Skeletal muscle tissue (tissue), 3 donors: ENCODE measurements at regions not wholly inside any gene's neighbourhood (a gene's known extent, or its start where the extent isn't known, plus 50 kb on each side); places are given as distances from the start of the nearest gene placed in this dataset.

ENCODE experiments used
- H3K27ac ChIP-seq: one replicate; pipeline ENCODE4 v1.7.0; 2013; ENCODE audit warnings: mild to moderate bottlenecking, low read depth, low read length, inconsistent platforms
- H3K27me3 ChIP-seq, 3 donors: one replicate each; pipeline ENCODE4 v1.7.0; 2013; ENCODE audit warnings: low read length in 3 of 3; ENCODE audit not compliant: control insufficient read depth in 3 of 3, insufficient read depth in 3 of 3
- H3K36me3 ChIP-seq, 3 donors: one replicate each; pipeline ENCODE4 v1.7.0; 2013; ENCODE audit warnings: low read length in 3 of 3; ENCODE audit not compliant: control insufficient read depth in 3 of 3, insufficient read depth in 3 of 3
- H3K4me1 ChIP-seq, 3 donors: one replicate each; pipeline ENCODE4 v1.7.0; 2013; ENCODE audit warnings: low read length in 3 of 3, mild to moderate bottlenecking in 3 of 3; ENCODE audit not compliant: control insufficient read depth in 3 of 3, insufficient read depth in 3 of 3
- H3K4me3 ChIP-seq, 3 donors: one replicate each; pipeline ENCODE4 v1.7.0; 2013; ENCODE audit warnings: low read length in 3 of 3
- H3K9ac ChIP-seq, 3 donors: one replicate each; pipeline ENCODE4 v1.7.0; 2013; ENCODE audit warnings: low read length in 3 of 3, mild to moderate bottlenecking in 3 of 3, moderate library complexity in 2 of 3, low read depth in 1 of 3
- H3K9me3 ChIP-seq, 3 donors: one replicate each; pipeline ENCODE4 v1.7.0; 2013; ENCODE audit warnings: low read length in 3 of 3; ENCODE audit not compliant: control insufficient read depth in 3 of 3
- donor health status: Osteomylitis.

DNA sequence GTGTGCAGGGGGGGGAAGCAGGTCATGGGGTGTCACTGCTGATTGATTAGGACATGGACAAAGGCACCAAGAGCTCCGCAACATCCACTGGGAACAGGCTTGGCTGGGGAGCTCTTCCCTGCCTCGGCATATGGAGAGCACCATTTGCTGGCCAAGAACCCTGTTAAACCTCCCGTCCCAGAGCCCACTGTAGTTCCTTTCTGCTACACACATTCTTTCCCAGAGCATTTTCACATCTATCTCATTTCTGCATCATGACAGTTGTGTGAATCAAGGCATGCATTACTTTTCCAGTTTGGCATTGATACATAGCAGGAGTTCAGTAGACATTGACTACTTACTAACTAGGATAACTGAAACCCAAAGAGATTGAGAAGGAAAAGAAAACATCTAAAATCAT, 333.4 kb upstream of the B3GAT1 start:
- no peak overlapping the region for H3K9ac ChIP-seq
- no peak overlapping the region for H3K27ac ChIP-seq
- no peaks in the 10 kb centered on the region for H3K36me3 ChIP-seq
- peaks cover 0 to 7% (median 3%) of the 10 kb centered on the region in 3 donors for H3K9me3 ChIP-seq
- H3K27me3 ChIP-seq: peaks cover 0 to 14% (median 11%) of the 10 kb centered on the region in 3 donors
- no peak overlapping the region for H3K4me3 ChIP-seq
- H3K4me1 ChIP-seq: no peaks in the 10 kb centered on the region

DNA sequence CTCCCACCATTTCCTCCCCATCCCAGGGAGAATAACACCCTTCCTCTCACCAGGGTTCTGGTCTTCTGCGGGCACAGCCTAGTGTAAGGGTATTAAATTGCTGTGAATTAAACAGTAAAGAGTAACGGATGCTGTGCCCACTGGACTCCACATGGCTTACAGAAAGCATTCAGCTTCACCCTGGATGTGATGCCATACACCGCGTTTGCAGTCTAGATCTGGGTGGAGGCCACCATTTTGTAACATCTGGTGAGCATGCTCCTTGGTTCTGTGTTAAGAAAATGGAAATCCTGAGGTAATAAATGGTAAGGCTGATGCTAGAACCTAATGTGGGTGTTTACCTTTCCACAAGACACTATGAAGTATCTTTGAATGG, 331.8 kb upstream of the B3GAT1 start:
- H3K9me3 ChIP-seq: peaks cover 3 to 7% (median 3%) of the 10 kb centered on the region in 3 donors
- H3K36me3 ChIP-seq: no peaks in the 10 kb centered on the region
- H3K27me3 ChIP-seq: peaks cover 10 to 14% (median 14%) of the 10 kb centered on the region in 3 donors
- no peak overlapping the region for H3K9ac ChIP-seq
- H3K4me3 ChIP-seq: no peak overlapping the region
- H3K27ac ChIP-seq: no peak overlapping the region
- no peaks in the 10 kb centered on the region for H3K4me1 ChIP-seq

DNA sequence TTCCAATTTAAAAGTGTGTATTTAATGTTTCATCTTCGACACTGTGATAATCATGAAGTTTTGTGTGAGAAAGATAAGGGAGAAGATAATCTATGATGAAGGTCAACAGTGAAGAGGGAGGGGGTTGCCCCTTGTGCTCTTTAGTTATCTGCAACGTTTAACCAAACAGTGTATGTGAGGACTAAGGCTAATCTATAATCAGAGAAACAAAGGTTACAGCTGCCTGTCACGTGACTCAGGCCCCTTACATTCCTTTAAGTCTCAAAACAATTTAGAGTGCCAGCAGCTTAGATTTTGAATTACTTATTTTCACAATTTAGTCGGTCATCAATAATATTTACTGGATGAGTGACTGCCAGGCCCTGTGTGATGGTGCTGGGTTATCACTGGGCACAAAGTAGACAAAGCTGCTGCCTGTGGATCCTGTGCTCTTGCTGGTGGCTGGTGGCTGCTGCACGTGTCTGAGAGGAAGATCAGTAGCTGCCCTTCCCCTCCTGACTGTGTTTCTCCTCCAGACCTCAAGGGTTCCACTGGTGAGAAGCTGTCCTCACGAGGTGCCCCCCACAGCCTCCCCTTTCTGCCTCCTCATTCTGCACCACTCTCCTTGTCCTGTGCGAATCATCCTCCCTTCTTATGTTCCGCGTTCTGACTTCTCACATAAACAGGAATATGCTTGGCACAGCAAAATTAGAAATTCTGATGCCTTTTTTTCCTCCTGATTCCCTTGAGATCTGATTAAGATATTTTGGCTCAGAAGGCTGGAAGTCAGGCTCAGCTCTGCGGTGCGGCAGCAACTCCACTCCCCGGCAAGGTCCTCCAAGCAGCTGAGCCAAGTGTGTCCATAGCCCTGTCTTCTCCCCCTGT, 331.1 kb upstream of the B3GAT1 start:
- Histone ChIP-seq H3K9ac (no peak overlapping the region), H3K9me3 (peaks cover 2 to 3% (median 3%) of the 10 kb centered on the region in 3 donors), H3K4me3 (no peak overlapping the region), H3K27me3 (peaks cover 10 to 17% (median 14%) of the 10 kb centered on the region in 3 donors), H3K4me1 (no peaks in the 10 kb centered on the region), H3K27ac (no peak overlapping the region), H3K36me3 (no peaks in the 10 kb centered on the region)

DNA sequence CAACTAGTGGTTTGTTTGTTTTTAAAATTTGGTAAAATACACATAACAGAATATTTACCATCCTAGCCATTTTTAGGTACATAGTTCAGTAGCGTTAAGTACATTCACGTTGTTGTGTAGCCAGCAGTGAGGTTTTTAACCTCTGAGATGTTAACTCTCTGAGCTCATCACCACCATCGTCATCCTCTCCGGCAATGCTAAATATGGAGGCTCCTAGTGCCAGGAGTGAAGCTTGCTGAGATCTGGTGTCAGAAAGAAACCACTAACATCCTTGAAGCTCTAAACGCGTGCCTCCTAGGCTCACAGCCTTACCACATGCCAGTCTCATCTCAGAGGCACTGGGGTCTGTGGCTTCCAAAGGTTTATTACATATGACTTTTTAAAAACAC, 330.2 kb upstream of the B3GAT1 start:
- no peaks in the 10 kb centered on the region for H3K36me3 ChIP-seq
- peaks cover 0 to 3% (median 2%) of the 10 kb centered on the region in 3 donors for H3K9me3 ChIP-seq
- no peak overlapping the region for H3K27ac ChIP-seq
- H3K4me1 ChIP-seq: no peaks in the 10 kb centered on the region
- no peak overlapping the region for H3K4me3 ChIP-seq
- H3K9ac ChIP-seq: no peak overlapping the region
- H3K27me3 ChIP-seq: peaks cover 10 to 22% (median 14%) of the 10 kb centered on the region in 3 donors

DNA sequence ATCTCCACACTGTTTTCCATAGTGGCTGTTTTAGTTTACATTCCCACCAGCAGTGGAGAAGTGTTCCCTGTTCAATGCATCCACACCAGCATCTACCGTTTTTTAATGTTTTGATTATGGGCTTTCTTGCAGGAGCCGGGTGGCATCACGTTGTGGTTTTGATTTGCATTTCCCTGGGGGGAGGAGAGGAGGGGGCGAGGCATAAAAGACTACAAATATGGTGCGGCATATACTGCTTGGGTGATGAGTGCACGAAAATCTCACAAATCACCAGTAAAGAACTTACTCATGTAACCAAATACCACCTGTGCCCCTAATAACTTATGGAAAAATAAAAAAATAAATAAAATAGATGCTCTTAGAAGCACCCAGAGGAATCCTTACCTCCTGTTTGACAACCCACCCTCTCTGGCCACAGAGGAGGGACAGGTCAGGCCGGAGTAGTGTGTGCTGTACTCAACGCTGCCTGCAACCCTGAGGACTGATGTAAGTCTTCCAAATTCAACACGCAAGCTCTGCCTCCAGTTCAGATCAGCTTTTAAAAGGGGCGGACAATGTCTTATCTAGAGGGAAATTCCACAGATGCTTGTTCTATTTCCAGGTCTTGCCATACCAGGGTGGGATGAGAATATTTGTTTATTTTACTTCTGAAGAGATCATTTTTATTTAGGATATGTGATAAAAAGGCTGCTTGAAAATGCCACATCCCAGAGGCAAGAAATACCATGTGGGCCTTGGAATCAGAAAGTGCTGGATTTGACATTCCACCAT, 329.6 kb upstream of the B3GAT1 start:
- no peak overlapping the region for H3K9ac ChIP-seq
- no peaks in the 10 kb centered on the region for H3K36me3 ChIP-seq
- H3K4me1 ChIP-seq: no peaks in the 10 kb centered on the region
- H3K27ac ChIP-seq: no peak overlapping the region
- H3K9me3 ChIP-seq: peaks cover 0 to 3% (median 0%) of the 10 kb centered on the region in 3 donors
- H3K4me3 ChIP-seq: no peak overlapping the region
- H3K27me3 ChIP-seq: peaks cover 10 to 24% (median 14%) of the 10 kb centered on the region in 3 donors

DNA sequence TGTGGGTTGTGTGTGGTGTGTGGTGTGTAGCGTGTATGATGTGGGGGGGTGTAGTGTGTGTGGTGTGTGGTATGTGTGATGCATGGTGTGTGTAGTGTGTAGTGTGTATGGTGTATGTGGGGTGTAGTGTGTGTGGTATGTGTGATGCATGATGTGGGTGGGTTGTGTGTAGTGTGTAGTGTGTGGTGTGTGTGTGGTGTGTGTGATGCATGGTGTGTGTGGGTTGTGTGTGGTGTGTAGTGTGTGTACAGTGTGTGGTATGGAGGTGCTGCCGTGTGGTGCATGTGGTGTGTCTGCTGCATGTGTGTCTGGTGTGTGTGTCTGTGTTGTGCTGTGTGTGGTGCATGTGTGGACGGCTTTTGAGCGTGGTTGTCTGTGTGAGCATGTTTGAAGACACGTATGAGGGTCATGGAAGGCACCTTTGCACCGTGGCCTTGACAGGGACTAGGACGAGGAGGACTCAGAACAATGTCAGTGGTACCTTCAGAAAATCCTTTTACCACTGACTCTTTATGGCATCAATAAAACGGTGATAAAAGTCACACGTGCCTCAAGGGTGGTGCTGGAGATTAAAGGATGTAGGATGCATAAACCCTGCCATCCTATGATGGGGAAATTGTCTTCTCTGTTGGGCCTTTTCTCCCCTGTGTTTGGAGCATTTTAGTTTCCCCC, 328.7 kb upstream of the B3GAT1 start:
- no peak overlapping the region for H3K4me3 ChIP-seq
- H3K9me3 ChIP-seq: peaks cover 0 to 3% (median 0%) of the 10 kb centered on the region in 3 donors
- no peaks in the 10 kb centered on the region for H3K4me1 ChIP-seq
- H3K27ac ChIP-seq: no peak overlapping the region
- no peak overlapping the region for H3K9ac ChIP-seq
- H3K27me3 ChIP-seq: peaks cover 10 to 32% (median 14%) of the 10 kb centered on the region in 3 donors
- no peaks in the 10 kb centered on the region for H3K36me3 ChIP-seq

DNA sequence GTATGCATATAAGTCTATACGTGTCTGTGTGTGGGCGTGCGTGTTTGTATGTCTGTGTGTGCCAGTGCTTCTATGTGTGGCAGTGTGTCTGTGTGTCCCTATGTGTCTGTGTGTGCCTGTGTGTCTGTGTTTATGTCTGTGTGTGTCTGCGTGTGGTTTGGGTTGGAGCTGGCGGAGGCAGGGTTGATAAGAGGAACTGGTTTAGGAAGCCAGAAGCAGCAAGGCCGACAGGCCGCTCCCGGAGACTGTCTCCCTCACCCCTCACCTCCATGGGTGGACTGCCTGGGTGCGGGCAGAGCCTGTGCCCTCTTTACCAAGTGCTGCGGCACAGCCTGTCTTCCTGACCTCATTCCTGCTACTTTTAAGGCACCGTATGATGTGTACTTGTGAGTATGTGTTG, 327.1 kb upstream of the B3GAT1 start:
- peaks cover 10 to 29% (median 11%) of the 10 kb centered on the region in 3 donors for H3K27me3 ChIP-seq
- peaks cover 0 to 3% (median 0%) of the 10 kb centered on the region in 3 donors for H3K9me3 ChIP-seq
- no peaks in the 10 kb centered on the region for H3K36me3 ChIP-seq
- no peak overlapping the region for H3K4me3 ChIP-seq
- H3K27ac ChIP-seq: no peak overlapping the region
- H3K4me1 ChIP-seq: no peaks in the 10 kb centered on the region
- H3K9ac ChIP-seq: no peak overlapping the region

DNA sequence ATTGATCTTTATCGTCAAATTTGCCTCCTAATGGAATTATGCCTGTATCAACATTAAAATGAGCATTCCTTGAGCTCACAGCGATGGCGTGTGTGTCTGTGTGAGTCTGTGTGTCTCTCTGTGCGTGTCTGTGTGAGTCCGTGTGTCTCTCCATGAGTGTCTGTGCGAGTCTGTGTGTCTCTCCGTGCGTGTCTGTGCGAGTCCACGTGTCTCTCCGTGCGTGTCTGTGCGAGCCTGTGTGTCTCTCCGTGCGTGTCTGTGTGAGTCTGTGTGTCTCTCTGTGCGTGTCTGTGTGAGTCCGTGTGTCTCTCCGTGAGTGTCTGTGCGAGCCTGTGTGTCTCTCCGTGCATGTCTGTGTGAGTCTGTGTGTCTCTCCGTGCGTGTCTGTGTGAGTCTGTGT, 326.5 kb upstream of the B3GAT1 start:
- H3K9ac ChIP-seq: no peak overlapping the region
- no peak overlapping the region for H3K4me3 ChIP-seq
- peaks cover 0 to 3% (median 0%) of the 10 kb centered on the region in 3 donors for H3K9me3 ChIP-seq
- no peaks in the 10 kb centered on the region for H3K4me1 ChIP-seq
- H3K36me3 ChIP-seq: no peaks in the 10 kb centered on the region
- no peak overlapping the region for H3K27ac ChIP-seq
- H3K27me3 ChIP-seq: peaks cover 6 to 28% (median 10%) of the 10 kb centered on the region in 3 donors

DNA sequence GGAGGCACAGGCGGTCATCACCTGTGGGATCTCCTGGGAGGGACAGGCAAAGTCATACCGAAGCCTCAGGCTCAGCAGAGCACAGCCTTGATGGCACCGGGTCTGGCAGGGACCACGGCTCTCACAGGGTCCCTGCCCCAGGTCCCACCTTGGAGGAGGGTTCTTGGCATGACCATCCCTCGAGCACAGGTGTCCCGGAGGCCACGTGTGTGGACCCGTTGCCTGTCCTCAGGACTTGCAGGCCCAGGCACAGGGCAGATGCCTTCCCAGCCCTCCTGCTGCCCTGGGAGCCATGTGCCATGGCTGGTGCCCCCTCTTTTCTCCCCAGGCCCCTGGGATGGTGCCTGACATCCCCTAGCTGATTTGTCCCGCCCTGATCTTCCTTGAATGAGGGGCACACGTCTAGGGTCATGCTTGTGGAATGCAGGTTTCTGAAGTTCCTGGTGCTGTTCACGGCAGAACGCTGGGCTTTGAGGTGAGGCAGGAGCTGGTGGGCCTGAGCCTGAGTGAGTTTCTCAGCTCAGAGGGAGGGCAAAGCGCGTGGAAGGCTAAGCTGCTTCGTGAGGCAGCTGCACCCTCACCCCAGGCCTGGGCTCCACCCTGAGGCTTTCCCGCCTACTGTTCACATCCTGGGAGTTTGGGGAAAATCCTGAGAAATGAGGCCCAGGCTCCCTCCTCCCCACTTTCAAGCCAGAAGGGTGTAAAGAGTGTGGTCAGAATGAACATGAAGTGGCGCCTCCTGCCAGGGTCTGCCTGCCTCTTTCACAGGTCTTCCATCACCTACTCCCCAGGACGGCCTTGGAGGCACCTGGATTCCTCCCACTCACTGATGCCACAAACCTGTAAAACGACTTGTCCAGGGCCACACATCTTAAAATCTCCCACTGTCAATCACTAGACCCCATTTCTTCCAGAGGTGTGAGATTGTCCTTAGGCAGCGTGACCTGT, 325.8 kb upstream of the B3GAT1 start:
- no peak overlapping the region for H3K27ac ChIP-seq
- no peaks in the 10 kb centered on the region for H3K36me3 ChIP-seq
- no peak overlapping the region for H3K9ac ChIP-seq
- H3K9me3 ChIP-seq: peaks cover 0 to 3% (median 0%) of the 10 kb centered on the region in 3 donors
- peaks cover 0 to 30% (median 10%) of the 10 kb centered on the region in 3 donors for H3K27me3 ChIP-seq
- H3K4me3 ChIP-seq: no peak overlapping the region
- no peaks in the 10 kb centered on the region for H3K4me1 ChIP-seq
